NCI-H345 (cell line): ENCODE measurements at regions not wholly inside any gene's neighbourhood (a gene's known extent, or its start where the extent isn't known, plus 50 kb on each side); places are given as distances from the start of the nearest gene placed in this dataset.

ENCODE experiments used
- DNase-seq: peaks from one replicate; lab custom pipeline; 2025; lab: John Stamatoyannopoulos, UW

DNA sequence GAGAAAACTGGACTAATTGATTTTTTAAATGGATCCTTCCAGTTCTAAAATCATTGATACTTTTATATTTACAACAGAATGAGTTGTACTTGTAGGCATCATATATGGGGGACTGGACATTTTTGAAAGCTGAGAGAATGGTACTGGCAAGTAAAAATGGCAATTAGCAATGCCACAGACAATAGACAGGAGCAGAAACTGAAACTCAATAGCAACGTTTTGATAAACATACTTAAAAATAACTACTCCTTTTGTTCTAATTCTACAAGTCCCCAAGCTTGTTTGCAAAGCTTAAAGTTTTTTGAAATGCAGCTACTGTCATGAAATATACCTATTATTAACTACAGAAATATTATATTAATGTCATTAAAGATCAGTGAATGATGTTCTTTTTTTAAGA is 52.8 kb upstream of the FBXL7 start:
- no peak for DNase-seq

DNA sequence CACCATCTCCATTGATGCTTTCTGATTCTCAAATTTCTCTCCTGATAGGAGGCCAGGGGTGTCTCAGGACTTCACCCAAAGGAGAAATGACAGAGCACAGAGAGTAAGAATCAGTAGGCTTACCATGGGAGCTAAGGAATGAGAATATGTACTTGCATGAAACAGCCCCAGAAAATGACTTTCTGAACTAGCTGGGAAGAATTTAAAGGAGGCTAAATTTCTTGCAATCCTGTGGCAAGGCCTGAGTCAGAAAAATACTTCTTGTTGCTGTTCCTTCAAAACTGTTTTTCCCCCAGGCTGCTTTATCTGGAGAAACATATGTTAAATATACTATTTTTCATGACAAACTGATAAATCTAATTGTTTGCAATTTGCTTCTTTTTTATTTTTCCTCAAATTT is 53.4 kb upstream of the FBXL7 start:
- DNase-seq, result no peak

DNA sequence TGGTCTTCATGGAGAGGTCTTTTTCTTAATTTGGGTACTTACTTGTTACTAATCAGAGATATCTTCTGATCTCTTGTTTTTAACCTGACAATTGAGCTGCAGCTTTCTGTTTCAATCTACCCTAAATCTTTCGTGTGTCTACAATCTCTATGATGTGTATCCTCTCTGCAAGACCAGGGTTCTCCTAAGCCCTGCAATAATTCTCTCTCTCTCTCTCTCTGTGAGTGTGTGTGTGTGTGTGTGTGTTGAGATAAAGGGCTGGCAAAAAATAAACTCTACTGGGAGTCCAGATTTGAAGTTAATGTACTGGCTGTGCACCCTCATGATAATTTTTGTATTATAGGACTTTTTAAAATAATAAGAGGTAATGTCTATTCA is 57.8 kb upstream of the FBXL7 start:
- DNase-seq, result no peak

DNA sequence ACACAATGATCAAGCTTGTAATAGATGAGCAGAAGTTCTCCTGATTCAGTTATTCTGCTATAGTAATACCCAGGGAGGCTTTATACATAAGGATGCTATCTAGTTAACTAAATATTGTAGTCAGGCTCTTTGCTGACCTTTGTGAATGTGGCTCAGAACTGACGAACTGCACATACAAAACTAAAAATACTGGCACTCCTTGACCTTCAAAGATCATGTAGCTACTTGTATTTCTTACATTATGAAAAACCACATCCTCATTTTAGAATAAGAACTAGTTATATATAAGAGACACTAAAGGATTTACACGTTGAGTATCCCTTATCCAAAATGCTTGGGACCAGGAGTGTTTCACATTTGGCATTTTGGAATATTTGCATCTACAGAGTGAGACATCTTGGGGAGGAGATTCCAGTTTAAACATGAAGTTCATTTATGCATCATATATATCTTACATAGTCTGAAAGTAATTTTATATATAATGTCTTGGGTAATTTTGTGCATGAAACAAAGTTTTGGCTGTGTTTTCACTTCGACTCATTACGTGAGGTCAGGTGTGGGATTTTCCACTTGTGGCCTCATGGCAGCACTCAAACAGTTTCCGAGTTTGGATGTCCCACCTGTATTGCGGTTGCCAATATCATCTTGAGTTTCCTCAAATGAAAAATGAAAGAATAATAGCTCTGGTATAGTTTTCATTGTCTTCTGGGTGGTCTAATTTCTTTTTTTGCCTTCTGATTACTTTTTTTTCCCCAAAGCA is 58.4 kb upstream of the FBXL7 start:
- no peak for DNase-seq

DNA sequence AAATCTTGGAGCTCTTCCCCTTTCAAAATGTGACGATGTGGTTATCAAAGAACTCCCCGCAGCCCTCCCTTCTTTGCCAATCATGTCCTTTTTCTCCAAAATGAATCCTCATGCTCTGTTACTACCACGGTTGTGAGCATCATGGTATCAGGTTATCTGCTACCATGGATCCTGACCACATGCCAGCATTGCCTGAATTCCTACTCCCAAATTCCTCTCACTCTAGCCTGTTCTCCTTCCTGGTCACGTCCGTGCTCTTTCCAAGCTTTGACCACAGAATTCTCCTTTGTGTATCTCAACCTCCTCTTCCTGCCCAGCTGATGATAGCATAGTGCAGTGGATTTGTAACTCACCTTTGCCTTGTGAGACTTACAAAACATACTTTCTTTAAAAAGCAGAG is 59.5 kb upstream of the FBXL7 start:
- DNase-seq, result no peak

DNA sequence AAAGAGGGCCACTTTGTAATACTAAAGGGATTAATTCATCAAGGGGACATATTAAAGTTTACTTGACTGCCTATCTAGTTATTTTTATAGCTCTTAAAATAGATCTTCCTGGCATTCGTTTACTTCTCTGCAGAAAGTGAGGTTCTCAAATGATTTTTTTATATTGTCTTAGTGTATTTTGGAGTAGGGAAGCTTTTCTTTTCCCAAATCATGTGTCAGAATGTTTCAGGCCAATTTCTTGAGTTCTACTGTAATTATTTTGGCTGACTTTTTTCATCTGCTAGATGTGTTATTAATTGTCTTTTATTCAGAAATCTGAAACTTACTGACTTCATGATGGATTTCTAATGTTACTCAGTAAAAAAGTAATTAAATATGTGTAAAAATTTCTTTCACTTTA is 60.2 kb upstream of the FBXL7 start:
- DNase-seq, result no peak

DNA sequence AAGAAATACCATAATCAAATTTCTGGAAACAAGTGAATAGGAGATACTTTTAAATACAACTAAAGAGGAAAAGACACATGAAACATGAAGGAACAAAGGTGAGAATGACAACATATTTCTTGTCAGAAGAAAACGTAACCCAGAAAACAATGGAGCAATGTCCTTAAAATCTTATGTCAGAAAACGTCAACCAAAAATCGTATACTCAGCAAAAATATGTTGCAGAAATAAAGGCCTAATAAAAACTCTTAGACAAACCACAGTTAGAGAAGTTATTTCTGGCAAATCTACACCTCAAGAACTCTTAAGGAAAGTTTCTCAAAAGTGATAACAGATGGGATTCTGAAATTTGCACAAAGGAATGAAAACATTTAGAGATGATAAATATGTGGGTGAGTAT is 66.3 kb upstream of the FBXL7 start:
- DNase-seq, result no peak

DNA sequence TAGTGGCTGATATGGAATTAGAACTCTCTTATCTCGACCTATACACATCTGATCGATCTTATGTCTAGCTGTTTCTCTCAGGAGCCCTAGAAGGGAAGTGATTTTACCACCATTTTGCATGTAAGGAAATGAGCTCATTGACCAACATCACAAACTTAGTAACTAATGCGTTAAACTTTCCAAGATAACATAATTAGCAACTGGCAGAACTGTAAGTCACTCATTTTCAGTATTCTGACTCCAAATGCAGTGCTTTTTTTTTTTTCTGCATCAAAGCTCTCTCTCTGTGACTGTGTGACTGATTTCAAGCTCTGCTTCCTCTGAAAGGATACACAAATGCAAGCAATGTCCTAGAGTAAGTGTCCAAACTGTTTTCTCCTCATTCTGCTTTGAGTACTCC is 68.1 kb upstream of the FBXL7 start:
- DNase-seq, result no peak

DNA sequence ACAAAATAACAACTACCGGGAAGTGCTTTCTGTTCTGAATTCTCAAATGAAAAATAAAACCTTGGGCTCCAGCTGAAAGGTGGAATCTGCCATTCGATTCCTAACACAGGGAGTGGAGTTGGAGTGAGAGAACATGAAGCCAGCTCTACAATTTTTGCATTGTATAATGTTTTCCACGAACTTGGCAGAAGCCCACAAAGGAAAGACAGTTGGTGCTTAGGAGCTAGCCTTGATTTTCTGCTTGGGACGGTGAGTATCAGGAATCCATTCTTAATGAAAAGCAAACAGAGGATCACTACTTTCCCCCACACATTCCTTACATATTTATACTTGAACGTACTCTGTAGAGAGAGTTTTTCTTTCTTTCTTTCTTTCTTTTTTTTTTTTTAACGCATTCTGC is 74.2 kb upstream of the FBXL7 start:
- no peak for DNase-seq

DNA sequence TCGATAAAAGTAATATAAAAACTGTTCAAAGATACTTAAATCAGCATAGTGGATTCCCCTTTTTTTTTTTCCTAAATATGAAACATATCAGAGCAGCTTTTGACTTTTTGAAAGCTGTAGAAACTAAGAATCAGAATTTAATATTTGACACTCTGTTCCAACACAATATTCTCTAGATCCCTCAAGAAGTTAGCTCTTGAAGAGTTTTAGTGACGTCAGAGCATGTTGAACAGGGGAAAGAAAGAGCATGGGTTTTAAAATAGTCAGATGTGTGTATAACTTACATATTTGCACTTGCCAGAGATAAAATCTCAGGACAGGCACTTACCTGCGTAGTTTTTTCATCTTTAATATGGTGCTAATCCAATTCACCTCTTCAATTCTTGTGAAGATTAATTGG is 75.2 kb upstream of the FBXL7 start:
- DNase-seq, result no peak

DNA sequence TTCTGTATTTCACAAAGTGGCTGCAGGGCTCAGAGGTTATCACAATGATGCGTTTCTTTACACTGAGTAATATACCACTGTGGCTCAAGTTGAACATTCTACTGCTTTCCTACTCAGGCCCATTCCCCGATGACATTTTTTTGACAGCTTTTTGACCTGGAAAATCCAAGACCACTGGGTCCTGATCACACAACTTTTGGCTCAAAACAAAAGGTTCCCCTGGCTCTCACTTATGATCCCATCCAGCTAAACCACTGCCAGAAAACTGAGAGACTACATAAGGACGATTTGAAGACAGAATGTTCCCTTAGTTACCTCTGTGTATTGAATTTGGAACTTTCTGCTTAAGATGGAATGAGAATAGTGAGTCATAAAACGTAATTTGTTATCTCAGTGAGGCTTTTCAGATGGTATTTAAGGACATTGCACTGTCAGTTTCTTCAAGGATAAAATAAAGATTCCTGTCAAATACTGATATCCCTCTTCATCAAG is 78.0 kb upstream of the FBXL7 start:
- DNase-seq, result no peak

DNA sequence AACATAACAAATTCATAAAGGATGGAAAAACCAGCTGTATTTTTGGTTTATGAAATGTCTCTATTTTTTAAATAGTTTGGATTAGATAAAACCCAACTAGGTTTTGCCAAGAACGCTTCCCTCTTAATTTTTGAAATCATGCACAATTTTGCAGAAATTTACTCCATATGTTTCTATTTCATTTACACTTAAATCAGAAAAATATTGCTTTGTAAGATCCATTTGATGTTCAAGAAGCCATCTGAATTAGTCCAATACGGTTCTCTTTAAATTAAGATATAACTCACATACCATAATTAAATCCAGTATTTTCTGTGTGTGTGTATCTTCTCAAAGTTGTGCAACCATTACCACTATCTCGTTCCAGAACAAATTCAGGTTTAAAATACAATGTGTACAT is 78.6 kb upstream of the FBXL7 start:
- no peak for DNase-seq

DNA sequence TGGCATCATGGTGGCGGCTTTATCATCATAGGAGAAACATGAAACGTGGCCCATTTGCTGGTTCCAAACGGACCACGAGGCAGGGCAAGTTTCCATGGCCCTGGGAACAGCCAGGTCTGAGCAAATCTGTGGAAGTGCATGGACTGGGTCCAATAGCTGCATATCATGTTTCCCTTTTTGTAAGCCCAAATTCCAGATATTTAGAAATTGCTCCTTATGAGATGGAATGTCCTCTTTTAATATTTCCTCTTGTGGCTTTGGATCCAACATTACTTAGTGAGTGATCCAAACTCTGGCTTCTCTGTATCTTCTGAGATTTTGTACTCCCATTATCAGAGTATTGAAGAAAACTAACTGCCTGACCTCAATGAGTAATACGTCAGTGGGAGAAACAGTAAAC is 79.8 kb upstream of the FBXL7 start:
- no peak for DNase-seq

DNA sequence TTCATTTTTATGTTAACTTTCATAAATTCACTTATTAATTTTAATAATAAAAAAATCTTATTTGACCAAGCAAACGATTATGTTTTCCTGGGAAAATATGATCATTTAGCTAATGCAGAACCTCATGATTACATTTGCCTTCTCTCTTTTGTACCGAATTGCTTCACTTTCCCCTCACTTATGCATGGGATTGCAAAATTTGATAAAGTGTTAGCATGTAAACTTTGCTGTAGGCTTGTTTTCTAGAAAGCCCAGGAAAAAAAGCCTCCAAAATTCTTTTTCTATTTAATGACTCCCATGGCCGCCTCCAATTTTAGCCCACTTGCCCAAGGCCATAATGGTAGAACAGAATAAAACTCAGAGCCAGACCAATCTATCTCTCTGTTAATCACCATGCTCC is 82.8 kb upstream of the FBXL7 start:
- DNase-seq, result no peak

DNA sequence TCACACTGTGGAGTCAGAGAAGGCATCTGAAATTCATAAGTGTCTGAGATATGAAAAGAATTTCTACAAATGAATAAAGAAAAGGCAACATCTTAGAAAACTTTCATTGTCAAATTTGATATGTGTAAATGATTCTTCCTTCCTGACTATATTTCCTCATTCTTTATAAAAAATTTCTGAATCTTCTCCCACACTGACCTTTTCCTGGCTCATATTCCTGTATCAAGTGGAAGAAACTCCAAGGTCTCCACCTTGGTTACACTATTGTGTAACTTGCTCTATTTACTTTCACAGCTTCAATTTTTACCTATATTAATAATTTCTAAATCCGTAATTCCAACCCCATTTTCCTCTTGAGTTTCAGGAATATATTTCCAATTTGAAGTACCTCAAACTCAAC is 93.5 kb upstream of the FBXL7 start:
- DNase-seq, result no peak

DNA sequence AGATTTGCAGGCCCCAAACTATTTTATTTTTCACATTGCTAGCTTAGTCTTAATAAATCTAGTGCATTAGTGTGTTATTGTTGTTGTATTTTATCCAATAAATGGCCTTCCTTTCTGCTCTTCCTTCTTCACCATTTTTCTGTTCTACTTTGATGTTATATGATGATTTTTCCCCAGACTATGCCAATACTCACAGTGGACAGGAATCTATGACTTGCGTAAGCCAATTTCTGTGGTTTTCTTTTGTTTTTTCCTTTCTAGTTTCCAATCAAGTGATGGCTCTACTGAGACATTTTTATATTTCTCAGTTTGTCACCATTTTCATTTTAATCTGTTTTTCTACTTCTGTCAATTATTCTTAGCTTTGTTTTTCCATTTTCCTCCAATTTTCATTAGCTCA is 106.8 kb upstream of the FBXL7 start:
- no peak for DNase-seq

DNA sequence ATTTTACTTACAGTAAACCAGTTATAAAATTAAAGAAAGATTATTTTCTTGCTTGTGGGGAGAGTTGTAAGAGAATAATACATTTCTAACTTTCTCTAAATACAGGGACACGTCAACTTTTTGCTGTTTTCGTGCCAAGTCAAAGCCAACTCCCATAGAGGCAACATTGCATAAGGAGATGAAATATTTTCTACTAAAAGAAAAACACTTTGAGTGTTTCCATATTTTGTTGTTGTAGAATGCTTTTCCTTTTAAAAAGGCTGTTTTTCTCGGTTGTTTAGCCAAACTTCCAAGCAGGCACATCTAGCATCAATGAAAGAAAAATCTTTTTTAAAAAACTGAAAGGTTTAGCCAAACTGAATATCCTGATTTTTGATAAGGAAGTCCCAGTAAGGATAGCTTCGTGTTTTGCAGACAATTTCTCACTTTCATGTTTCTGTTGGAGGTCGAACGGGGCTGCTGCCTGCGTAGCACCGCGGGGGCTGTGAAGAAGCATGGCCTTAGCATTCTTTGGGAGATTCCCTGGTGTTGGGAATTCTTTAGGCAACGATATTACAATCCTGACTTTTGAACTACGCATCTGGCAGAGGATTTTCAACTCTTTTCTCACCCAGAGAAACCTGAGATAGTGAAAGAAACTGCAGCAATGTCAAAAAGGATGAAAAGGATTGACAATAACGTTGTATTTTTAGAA is 108.1 kb upstream of the FBXL7 start:
- no peak for DNase-seq

DNA sequence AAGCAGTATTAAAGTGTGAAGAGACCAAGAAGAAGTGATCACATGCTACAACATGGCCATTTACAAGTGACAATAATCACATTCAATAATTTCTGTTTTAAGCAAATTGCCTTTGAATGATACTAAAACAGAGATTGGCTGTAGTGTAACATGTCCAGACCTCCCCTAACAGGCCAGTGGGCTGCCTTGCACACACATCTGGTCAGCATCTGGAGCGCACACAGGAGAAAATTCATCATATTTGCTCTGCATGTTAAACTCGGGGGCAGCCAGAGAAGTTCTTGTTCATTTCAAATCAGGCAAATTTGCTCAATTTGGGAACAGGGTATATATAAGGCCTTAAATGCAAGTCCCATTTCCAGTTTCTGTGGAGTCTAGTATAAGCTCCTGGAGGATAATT is 111.1 kb upstream of the FBXL7 start:
- DNase-seq, result no peak

DNA sequence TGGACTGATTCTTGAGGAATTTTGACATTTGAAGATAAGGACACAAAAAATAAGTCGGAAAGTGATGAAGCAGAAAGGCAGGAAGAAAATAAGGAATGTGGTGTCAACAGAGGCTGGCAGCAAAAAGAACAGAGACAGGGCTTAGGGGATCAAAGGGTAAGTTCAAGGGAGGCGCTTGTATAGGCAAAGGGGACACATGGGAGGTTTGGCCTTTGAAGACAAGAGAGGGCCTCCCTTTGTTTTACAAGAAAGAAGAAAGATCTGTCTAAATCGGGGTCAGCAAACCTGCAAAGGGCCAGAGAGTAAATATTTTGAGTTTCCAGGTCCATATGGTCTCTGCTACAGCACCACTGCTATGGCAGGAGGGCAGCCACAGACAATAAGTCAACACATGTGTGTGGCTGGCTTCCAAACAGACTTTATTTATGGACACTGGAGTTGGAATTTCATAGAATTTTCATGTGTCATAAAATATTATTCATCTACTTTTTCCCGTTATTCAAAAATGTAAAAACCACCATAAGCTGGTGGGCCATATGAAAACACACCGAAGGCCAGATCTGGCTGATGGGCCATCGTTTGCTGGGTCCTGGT is 112.0 kb upstream of the FBXL7 start:
- no peak for DNase-seq

DNA sequence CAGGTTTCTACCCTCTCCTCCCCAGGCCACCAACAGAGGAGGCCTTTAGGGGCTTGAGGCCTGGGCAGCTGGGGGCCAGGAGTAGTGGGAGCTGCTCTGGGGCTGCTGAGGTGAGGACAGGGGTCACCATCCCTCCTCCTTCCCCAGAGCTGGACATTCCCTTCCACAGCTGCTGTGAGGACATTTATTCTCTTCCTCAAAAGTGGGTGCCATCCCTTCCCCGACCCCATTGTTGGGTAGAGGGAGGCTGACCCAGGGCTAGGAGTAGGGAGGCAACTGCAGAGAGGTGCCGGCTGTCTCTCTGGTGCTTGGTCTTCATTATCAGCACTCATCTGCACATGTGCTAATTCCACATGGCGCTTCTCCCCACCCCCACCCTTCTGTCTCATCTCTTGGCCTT is 113.9 kb upstream of the FBXL7 start:
- no peak for DNase-seq

DNA sequence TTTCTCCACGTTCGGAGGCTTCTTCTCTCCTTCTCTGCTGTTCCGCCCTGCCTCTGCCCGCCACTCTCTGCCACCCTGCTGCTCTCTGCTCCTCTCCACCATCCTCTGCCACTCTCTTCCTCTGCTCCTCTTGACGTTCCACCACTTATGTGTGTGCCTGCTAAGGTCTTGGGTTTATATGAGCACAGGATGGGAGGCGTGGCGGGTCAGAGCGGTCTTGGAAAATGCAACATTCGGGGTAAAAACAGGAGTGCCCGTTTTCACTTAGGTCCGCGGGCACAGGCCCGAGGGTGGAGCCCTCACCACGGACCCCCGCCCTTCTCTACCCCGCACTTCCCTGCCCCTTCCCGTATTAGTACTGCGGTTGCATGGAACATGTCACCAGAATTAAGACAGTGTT is 114.4 kb upstream of the FBXL7 start:
- DNase-seq, result no peak

DNA sequence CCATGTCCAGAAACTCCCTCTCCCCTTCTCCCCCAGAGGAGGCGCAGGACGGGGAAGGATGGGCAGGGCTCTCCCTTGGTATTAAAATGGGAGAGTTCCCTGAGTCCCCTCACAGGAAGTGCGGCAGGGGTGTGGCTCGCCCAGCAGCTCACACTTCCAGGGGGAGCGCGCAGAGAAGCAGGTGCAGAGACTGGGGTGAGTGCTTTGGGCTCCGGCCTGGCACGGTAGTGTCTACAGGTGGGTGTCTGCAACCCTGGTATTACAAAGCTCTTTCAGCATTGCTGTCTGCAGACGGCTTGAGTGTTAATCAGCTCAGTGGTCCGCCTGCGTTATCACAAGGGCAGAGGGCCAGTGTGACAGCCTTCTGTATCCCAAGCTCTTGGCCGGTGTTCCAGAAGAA is 114.9 kb upstream of the FBXL7 start:
- DNase-seq, result no peak

DNA sequence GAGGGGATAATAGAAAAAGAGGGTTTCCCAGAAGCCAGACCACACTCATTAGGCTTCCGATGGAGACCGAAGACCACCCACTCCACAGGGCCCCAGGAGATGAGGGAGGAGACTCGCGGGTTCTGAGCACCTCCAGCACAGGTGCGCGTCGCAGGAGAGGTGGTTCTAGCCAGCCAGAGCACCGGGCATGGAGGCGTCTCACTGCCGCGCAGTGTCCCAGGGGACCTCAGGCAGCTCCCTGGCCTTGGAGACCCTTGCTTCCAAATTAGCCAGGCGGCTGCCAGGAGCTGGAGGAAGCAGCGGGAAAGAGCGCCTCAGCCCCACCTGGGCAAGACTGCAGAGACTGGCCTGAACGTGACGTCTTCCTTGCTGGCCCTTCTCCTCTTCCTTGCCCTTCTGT is 115.4 kb upstream of the FBXL7 start:
- no peak for DNase-seq

DNA sequence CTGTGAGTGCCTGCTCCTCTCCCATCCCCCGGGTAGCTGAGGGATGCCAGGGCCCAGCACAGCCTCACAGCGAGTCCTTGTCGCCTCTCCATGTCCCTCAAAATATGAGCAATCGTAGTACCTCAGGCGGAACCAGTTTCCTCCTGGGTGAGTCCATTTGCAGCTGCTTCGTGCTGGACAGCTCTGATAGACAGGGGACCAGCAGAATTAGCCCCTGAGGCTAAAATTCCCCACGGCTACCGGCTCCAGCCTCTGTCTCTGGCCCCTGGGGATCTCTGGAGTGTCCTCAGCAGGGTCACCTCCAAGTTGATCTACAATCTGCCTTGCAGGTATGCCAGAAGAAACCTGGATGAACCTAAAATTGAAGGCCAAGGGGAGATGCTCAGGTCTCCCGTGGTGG is 115.8 kb upstream of the FBXL7 start:
- no peak for DNase-seq
